ENCODE measurements at regions not wholly inside any gene's neighbourhood (a gene's known extent, or its start where the extent isn't known, plus 50 kb on each side); places are given as distances from the start of the nearest gene placed in this dataset.
"Not testable (repeated sequence)": the region's sequence is repeated elsewhere in the genome, so short reads cannot be mapped to it uniquely, and the experiment has no call there.

DNA sequence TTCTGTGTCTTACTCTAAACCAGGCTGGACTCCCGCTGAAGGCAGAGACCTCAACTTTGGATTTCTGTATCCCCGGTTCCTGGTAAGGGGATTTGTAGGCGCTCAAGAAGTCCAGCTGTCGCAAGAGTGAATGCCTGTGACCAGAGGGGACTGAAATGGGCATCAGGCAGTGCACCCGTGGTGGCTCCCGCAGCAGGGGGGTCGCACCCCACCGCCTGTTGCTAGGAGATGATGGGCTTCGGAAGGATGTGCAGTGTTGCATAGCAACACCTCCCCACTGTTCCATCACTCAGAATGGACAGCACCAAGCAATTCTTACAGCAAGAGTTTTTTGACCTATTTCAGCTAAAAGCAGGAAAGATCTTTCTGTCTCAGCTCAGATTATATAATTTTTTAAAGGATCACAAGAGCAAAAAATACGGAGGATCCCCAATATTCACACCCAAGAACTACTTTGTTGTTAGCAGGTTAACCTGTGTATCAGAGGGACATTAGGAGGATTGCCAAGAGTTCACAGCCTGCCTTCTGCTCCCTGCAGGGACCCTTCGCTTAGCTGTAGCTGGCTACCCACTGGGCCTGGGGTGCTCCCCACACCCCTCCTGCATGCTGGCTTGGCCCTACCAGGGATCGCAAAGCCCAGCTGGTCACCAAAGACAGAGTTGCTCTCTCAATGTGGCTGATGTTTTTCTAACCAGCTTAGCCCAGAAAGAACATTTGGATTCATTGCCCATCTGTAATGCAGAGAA, 63.8 kb downstream of the SOWAHC start:
- no peaks in the 10 kb centered on the region for H3K36me3 ChIP-seq
- H3K4me3 ChIP-seq: no peak overlapping the region
- no peak for DNase-seq (ENCODE audit: low read depth in 1 of 2, low spot score in 1 of 2)
- no peaks in the 10 kb centered on the region for H3K4me1 ChIP-seq (ENCODE audit: low read depth)
- no peak overlapping the region for H3K27ac ChIP-seq
- no peaks in the 10 kb centered on the region for H3K27me3 ChIP-seq
- TF ChIP-seq, protein P1, sequence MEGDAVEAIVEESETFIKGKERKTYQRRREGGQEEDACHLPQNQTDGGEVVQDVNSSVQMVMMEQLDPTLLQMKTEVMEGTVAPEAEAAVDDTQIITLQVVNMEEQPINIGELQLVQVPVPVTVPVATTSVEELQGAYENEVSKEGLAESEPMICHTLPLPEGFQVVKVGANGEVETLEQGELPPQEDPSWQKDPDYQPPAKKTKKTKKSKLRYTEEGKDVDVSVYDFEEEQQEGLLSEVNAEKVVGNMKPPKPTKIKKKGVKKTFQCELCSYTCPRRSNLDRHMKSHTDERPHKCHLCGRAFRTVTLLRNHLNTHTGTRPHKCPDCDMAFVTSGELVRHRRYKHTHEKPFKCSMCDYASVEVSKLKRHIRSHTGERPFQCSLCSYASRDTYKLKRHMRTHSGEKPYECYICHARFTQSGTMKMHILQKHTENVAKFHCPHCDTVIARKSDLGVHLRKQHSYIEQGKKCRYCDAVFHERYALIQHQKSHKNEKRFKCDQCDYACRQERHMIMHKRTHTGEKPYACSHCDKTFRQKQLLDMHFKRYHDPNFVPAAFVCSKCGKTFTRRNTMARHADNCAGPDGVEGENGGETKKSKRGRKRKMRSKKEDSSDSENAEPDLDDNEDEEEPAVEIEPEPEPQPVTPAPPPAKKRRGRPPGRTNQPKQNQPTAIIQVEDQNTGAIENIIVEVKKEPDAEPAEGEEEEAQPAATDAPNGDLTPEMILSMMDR (IDR thresholded peaks at IDR 0.05; ENCODE audit: low read depth, low read length): no peak
- H3K9me3 ChIP-seq (ENCODE audit: low read depth): no peaks in the 10 kb centered on the region

DNA sequence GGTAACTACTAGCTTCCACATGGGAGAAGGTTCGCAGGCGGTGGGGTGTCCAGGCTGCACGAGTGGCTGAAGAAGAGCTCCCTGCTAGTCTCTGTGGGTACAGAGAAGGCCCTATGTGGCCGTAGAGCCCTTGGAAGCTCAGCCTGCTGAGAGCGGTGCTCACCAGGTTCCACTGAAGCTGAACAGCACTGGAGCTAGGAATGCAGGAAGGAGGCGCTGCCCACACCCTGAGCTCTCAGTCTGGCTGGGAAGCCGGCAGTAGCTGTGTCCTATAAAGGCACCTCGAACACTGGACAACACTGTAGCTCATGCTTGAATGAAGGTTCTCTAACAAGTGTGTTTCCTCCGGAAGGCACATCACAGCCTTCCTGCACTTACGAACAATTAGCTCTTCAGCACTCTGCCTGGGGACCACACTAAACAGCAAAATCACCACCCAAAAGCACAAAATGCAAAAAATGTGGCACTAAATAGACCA, 64.6 kb downstream of the SOWAHC start:
- H3K4me1 ChIP-seq (ENCODE audit: low read depth); H3K9me3 ChIP-seq (ENCODE audit: low read depth); H3K27me3 ChIP-seq; DNase-seq (ENCODE audit: low read depth in 1 of 2, low spot score in 1 of 2); H3K36me3 ChIP-seq; H3K4me3 ChIP-seq; H3K27ac ChIP-seq: not testable (repeated sequence)

DNA sequence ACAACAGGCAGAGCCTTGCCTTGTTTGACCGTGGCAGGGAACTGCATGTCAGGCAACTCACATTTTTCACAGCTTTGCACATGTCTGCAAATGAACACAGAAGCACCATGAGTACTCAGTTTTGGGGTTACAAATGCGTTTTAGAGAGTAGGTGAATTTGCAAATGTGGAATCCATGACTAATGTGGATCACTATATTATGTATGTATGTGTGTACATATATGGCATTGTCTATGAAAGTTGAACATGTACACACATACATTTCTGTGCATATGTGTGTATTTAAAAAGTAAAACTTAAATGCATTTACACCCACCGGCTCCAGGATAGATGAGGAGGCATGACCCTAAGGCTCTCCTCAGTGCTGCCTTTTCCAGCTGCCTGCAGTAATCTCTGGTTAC, 65.1 kb downstream of the SOWAHC start:
- H3K4me3 ChIP-seq: no peak overlapping the region
- H3K27me3 ChIP-seq: no peaks in the 10 kb centered on the region
- no peaks in the 10 kb centered on the region for H3K36me3 ChIP-seq
- H3K27ac ChIP-seq: no peak overlapping the region
- DNase-seq (ENCODE audit: low read depth in 1 of 2, low spot score in 1 of 2): no peak
- TF ChIP-seq, protein P1 (IDR thresholded peaks at IDR 0.05; ENCODE audit: low read depth, low read length): no peak
- H3K4me1 ChIP-seq (ENCODE audit: low read depth): no peaks in the 10 kb centered on the region
- H3K9me3 ChIP-seq (ENCODE audit: low read depth): no peaks in the 10 kb centered on the region

DNA sequence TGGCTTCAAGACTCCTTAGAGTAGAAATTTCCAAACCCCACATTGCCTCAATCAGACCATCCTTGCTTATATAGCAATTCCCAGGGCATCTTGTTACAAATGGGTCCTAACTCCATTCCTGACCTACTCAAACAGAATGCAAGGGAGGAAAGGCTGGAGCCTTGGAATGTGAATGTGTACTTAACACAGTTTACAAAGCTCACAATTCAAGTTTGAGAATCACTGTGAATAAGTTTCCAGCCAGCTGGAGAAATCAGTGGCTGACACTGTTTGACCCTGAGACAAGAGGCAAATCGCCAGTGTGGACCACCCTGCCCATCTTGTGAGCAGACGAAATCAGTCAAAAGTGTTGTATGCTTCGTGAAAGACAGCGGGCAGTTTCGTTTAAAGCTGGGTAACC, 65.5 kb downstream of the SOWAHC start:
- DNase-seq (ENCODE audit: low read depth in 1 of 2, low spot score in 1 of 2): no peak
- Histone ChIP-seq H3K4me3 (no peak overlapping the region), H3K27ac (no peak overlapping the region), H3K4me1 (ENCODE audit: low read depth) (no peaks in the 10 kb centered on the region), H3K27me3 (no peaks in the 10 kb centered on the region), H3K9me3 (ENCODE audit: low read depth) (no peaks in the 10 kb centered on the region), H3K36me3 (no peaks in the 10 kb centered on the region)
- TF ChIP-seq, protein P1 (IDR thresholded peaks at IDR 0.05; ENCODE audit: low read depth, low read length): no peak

DNA sequence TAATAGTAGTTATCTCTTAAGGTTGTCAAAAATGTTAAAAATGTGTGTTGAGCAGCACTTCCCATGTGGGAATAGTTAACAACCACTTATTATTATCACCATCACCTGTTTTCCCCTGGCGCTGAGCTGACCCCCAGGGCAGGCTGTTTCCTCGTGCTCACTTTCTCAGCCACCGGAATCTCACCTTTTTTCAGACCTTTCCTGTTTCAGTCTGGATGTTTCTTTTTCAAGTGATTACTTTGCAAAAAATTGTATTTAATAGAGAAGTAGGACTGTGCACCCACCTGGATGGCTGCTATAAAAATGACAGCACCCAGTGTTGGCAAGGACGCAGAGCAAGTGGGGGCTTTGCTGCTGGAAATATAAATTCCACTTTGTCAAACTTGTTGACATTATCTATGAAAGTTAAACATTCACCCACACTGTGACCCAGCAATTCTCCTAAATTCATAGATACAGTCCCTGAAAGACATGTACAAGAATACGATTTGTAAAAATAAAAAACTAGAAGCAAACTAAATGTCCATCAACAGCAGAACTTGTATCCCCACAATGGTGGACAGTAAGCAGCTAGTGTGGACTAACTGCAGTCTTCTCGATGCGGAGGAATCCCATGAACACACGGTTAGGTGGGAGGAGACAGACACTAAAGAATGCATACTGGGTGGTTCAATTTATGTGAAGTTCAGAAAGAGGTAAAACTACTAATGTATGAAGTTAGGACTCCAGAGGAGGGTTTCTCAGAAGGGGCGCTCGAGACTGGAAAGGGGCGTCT, 66.5 kb downstream of the SOWAHC start:
- DNase-seq (ENCODE audit: low read depth in 1 of 2, low spot score in 1 of 2): peak in 1 of 2 donors; percentile 34
- no peaks in the 10 kb centered on the region for H3K27me3 ChIP-seq
- H3K9me3 ChIP-seq (ENCODE audit: low read depth): no peaks in the 10 kb centered on the region
- H3K27ac ChIP-seq: no peak overlapping the region
- no peaks in the 10 kb centered on the region for H3K36me3 ChIP-seq
- TF ChIP-seq, protein P1 (IDR thresholded peaks at IDR 0.05; ENCODE audit: low read depth, low read length): no peak
- H3K4me1 ChIP-seq (ENCODE audit: low read depth): peaks cover 4% of the 10 kb centered on the region
- H3K4me3 ChIP-seq: no peak overlapping the region
